Glutamatergic neuron (in vitro differentiated cells): ENCODE measurements at regions not wholly inside any gene's neighbourhood (a gene's known extent, or its start where the extent isn't known, plus 50 kb on each side); places are given as distances from the start of the nearest gene placed in this dataset.

Source experiments
- DNase-seq: peaks from one replicate; pipeline ENCODE4 v3.0.0; 2022
- H3K27ac Mint-ChIP-seq: one replicate; pipeline ENCODE4 v1.8.0; 2020; ENCODE audit warnings: mild to moderate bottlenecking, mixed read lengths, inconsistent platforms; ENCODE audit not compliant: unreplicated experiment
- H3K27me3 Mint-ChIP-seq: one replicate; pipeline ENCODE4 v1.8.0; 2020; ENCODE audit warnings: mild to moderate bottlenecking, moderate library complexity, mixed read lengths, inconsistent platforms; ENCODE audit not compliant: unreplicated experiment
- H3K36me3 Mint-ChIP-seq: one replicate; pipeline ENCODE4 v1.8.0; 2020; ENCODE audit warnings: mild to moderate bottlenecking, mixed read lengths, inconsistent platforms; ENCODE audit not compliant: unreplicated experiment
- H3K4me1 Mint-ChIP-seq: one replicate; pipeline ENCODE4 v1.8.0; 2020; ENCODE audit warnings: mild to moderate bottlenecking, low read depth, mixed read lengths, inconsistent platforms; ENCODE audit not compliant: unreplicated experiment
- H3K4me3 Mint-ChIP-seq: one replicate; pipeline ENCODE4 v1.8.0; 2020; ENCODE audit warnings: mild to moderate bottlenecking, mixed read lengths, inconsistent platforms; ENCODE audit not compliant: unreplicated experiment
- H3K9me3 Mint-ChIP-seq: one replicate; pipeline ENCODE4 v1.8.0; 2020; ENCODE audit warnings: mild to moderate bottlenecking, moderate library complexity, mixed read lengths, inconsistent platforms; ENCODE audit not compliant: unreplicated experiment
- CTCF ChIP-seq: fragments of 200-600 bp; sonication (generic); IDR thresholded peaks from one replicate; pipeline ENCODE4 v1.5.0; 2021; ENCODE audit not compliant: partially characterized antibody, unreplicated experiment

- Mint-ChIP-seq H3K27me3 (peaks cover 2% of the 10 kb centered on the region), H3K36me3 (peaks cover 6% of the 10 kb centered on the region), H3K4me3 (no peak overlapping the region), H3K27ac (no peak overlapping the region), H3K9me3 (peaks cover 6% of the 10 kb centered on the region), H3K4me1 (no peaks in the 10 kb centered on the region)
- no peak for DNase-seq
- TF ChIP-seq CTCF, result no peak
Measured at GRCh38 chr19:56983171-56983570, 136.6 kb upstream of the USP29 start.

- TF ChIP-seq CTCF, result no peak
- peaks cover 6% of the 10 kb centered on the region for H3K9me3 Mint-ChIP-seq
- H3K4me3 Mint-ChIP-seq, result no peak overlapping the region
- peaks cover 2% of the 10 kb centered on the region for H3K27me3 Mint-ChIP-seq
- H3K27ac Mint-ChIP-seq, result no peak overlapping the region
- H3K4me1 Mint-ChIP-seq, result no peaks in the 10 kb centered on the region
- H3K36me3 Mint-ChIP-seq, result peaks cover 6% of the 10 kb centered on the region
- no peak for DNase-seq
Measured at GRCh38 chr19:56983804-56984203, 136.0 kb upstream of the USP29 start.

GRCh38 chr19:56986386-56986785, 133.4 kb upstream of the USP29 start:
- DNase-seq, result no peak
- peaks cover 9% of the 10 kb centered on the region for H3K36me3 Mint-ChIP-seq
- no peak for TF ChIP-seq CTCF

GRCh38 chr19:56987184-56987583, 132.6 kb upstream of the USP29 start:
- no peaks in the 10 kb centered on the region for H3K4me1 Mint-ChIP-seq
- no peak overlapping the region for H3K4me3 Mint-ChIP-seq
- H3K9me3 Mint-ChIP-seq, result peaks cover 4% of the 10 kb centered on the region
- H3K27ac Mint-ChIP-seq, result no peak overlapping the region
- H3K27me3 Mint-ChIP-seq, result peaks cover 2% of the 10 kb centered on the region
- H3K36me3 Mint-ChIP-seq, result peaks cover 9% of the 10 kb centered on the region
- no peak for DNase-seq
- no peak for TF ChIP-seq CTCF

More at GRCh38 chr19:56986386-56986785, 133.4 kb upstream of the USP29 start:
- Mint-ChIP-seq H3K9me3 (peaks cover 4% of the 10 kb centered on the region), H3K4me3 (no peak overlapping the region), H3K27ac (no peak overlapping the region), H3K4me1 (no peaks in the 10 kb centered on the region), H3K27me3 (peaks cover 2% of the 10 kb centered on the region)

GRCh38 chr19:56988299-56988698, 131.5 kb upstream of the USP29 start:
- H3K4me1 Mint-ChIP-seq, result no peaks in the 10 kb centered on the region
- DNase-seq, result no peak
- TF ChIP-seq CTCF, result no peak
- H3K27me3 Mint-ChIP-seq, result peaks cover 2% of the 10 kb centered on the region
- H3K4me3 Mint-ChIP-seq, result no peak overlapping the region
- H3K36me3 Mint-ChIP-seq, result peaks cover 15% of the 10 kb centered on the region
- peaks cover 8% of the 10 kb centered on the region for H3K9me3 Mint-ChIP-seq
- no peak overlapping the region for H3K27ac Mint-ChIP-seq
